GM12878 (cell line): ENCODE measurements at regions not wholly inside any gene's neighbourhood (a gene's known extent, or its start where the extent isn't known, plus 50 kb on each side); places are given as distances from the start of the nearest gene placed in this dataset.

Experiments
- ATAC-seq: fragments of 200-7000 bp; cut with Tn5 transposase; 3 replicates; pipeline ENCODE4 v1.9.1; 2020; ENCODE audit warnings: mild to moderate bottlenecking, moderate library complexity
- BruUV-seq: library from RNA; stranded (reverse); fragments of 400-500 nt; replicated peaks from 2 replicates; lab custom pipeline; 2021; lab: Mats Ljungman, UMichigan
- CTCF ChIA-PET: fragments of 300-600 bp; sonication (Branson Sonifier 250); formaldehyde crosslinking; extraction: SDS; loops from one replicate; lab custom pipeline; 2021; ENCODE audit warnings: inconsistent platforms; lab: Yijun Ruan, JAX
- POLR2A ChIA-PET: fragments of 350-600 bp; formaldehyde crosslinking; extraction: SDS; loops from one replicate; lab custom pipeline; 2021; ENCODE audit warnings: inconsistent platforms; lab: Charles Lee
- RAD21 ChIA-PET: fragments of 300-600 bp; sonication (Branson Sonifier 250); formaldehyde crosslinking; loops from one replicate; lab custom pipeline; 2023; ENCODE audit warnings: antibody characterized with exemption; ENCODE audit not compliant: unreplicated experiment; lab: Charles Lee
- SMC1A ChIA-PET: fragments of 300-600 bp; sonication (Branson Sonifier 250); formaldehyde crosslinking; loops from one replicate; lab custom pipeline; 2023; ENCODE audit not compliant: unreplicated experiment, uncharacterized antibody; lab: Charles Lee
- DNase-seq: peaks from one replicate; pipeline ENCODE4 v3.0.0-alpha.2; 2011; ENCODE audit warnings: low read depth, low spot score
- FAIRE-seq: peaks from 3 replicates; lab custom pipeline; 2011; peaks lifted over from hg19 to GRCh38; lab: Jason Lieb, UNC
- H2AFZ ChIP-seq: 2 replicates; pipeline ENCODE4 v1.6.0; 2011; ENCODE audit warnings: low read depth, low read length, control low read depth; ENCODE audit not compliant: control insufficient read depth
- H3K27ac ChIP-seq: 2 replicates; pipeline ENCODE4 v1.5.1; 2011; ENCODE audit warnings: control low read depth; ENCODE audit not compliant: control insufficient read depth, insufficient read depth
- H3K27me3 ChIP-seq, 2 experiments: replicated peaks in 1 of 2; 2 replicates each; pipeline versions ENCODE4 v1.6.0 to v1.6.1; 2011; ENCODE audit warnings: low read length in 1 of 2; ENCODE audit not compliant: control insufficient read depth in 2 of 2, insufficient read depth in 2 of 2
- H3K36me3 ChIP-seq, 2 experiments: 2 replicates each; pipeline ENCODE4 v1.5.1; 2011; ENCODE audit warnings: low read length in 1 of 2; ENCODE audit not compliant: control insufficient read depth in 2 of 2, insufficient read depth in 2 of 2
- H3K4me1 ChIP-seq: 2 replicates; pipeline ENCODE4 v1.6.1; 2011; ENCODE audit warnings: mild to moderate bottlenecking, low read length, moderate library complexity, mixed read lengths; ENCODE audit not compliant: control insufficient read depth, insufficient read depth
- H3K4me2 ChIP-seq: 2 replicates; pipeline ENCODE4 v1.6.0; 2011; ENCODE audit warnings: control low read depth; ENCODE audit not compliant: control insufficient read depth, insufficient read depth
- H3K4me3 ChIP-seq: fragments of 200-600 bp; sonication (generic); 2 replicates; pipeline ENCODE4 v1.5.1; 2016
- H3K79me2 ChIP-seq: 2 replicates; pipeline ENCODE4 v1.6.0; 2011; ENCODE audit warnings: low read length; ENCODE audit not compliant: control insufficient read depth, insufficient read depth
- H3K9ac ChIP-seq: 2 replicates; pipeline ENCODE4 v1.8.0; 2011; ENCODE audit warnings: low read length, control low read depth, mixed read lengths; ENCODE audit not compliant: control insufficient read depth, insufficient read depth
- H3K9me3 ChIP-seq: replicated peaks from 3 replicates; pipeline ENCODE4 v1.5.1; 2011; ENCODE audit warnings: mild to moderate bottlenecking, low read length; ENCODE audit not compliant: control insufficient read depth, insufficient read depth
- H4K20me1 ChIP-seq: 2 replicates; pipeline ENCODE4 v1.6.0; 2011; ENCODE audit not compliant: control insufficient read depth, insufficient read depth
- NR2C2 ChIP-seq: IDR thresholded peaks from 2 replicates; pipeline ENCODE4 v1.6.1; 2011; ENCODE audit warnings: borderline replicate concordance, low read depth; ENCODE audit not compliant: control insufficient read depth, insufficient read length
- PAX5 ChIP-seq: IDR thresholded peaks from 2 replicates; pipeline ENCODE4 v1.6.1; 2011; ENCODE audit warnings: low read depth, low read length, borderline replicate concordance
- POLR2AphosphoS2 ChIP-seq: IDR thresholded peaks from 2 replicates; pipeline ENCODE4 v1.6.1; 2011; ENCODE audit warnings: low read depth, mild to moderate bottlenecking, low read length, improper control_type of control experiment, moderate library complexity
- TCF3 ChIP-seq: IDR thresholded peaks from 2 replicates; pipeline ENCODE4 v1.6.1; 2012; ENCODE audit warnings: low read depth, mild to moderate bottlenecking, low read length, borderline replicate concordance; ENCODE audit not compliant: insufficient read depth
- WGBS: methylation state at CpG from one replicate; pipeline ENCODE4 v1.1.6; 2016; ENCODE audit warnings: low lambda C conversion rate; ENCODE audit not compliant: insufficient replicate concordance, insufficient coverage; ENCODE audit errors: missing lambda C conversion rate; 5-methylcytosine and 5-hydroxymethylcytosine counted together
- in situ Hi-C: fragments of 300-500 bp; cut with MboI; formaldehyde crosslinking; loops from 9 replicates; pipeline ENCODE4 v1.14.3; 2018; ENCODE audit warnings: mixed read lengths
- intact Hi-C: fragments of 100-400 bp; cut with micrococcal nuclease; formaldehyde crosslinking; loops from one replicate; pipeline ENCODE4 v1.14.2; 2022; ENCODE audit not compliant: unreplicated experiment
- TF ChIP-seq, protein P1 (sequence below): IDR thresholded peaks from 2 replicates; pipeline ENCODE4 v1.6.1; 2011; ENCODE audit warnings: borderline replicate concordance, low read depth, mild to moderate bottlenecking, moderate library complexity, mixed read lengths, low read length; ENCODE audit not compliant: insufficient read depth; ENCODE audit errors: extremely low read length
- TF ChIP-seq, protein P2 (sequence below): fragments of 450-650 bp; formaldehyde crosslinking; IDR thresholded peaks from 2 replicates; pipeline ENCODE4 v1.5.0; 2022; ENCODE audit warnings: mild to moderate bottlenecking, missing genetic modification characterization

DNA sequence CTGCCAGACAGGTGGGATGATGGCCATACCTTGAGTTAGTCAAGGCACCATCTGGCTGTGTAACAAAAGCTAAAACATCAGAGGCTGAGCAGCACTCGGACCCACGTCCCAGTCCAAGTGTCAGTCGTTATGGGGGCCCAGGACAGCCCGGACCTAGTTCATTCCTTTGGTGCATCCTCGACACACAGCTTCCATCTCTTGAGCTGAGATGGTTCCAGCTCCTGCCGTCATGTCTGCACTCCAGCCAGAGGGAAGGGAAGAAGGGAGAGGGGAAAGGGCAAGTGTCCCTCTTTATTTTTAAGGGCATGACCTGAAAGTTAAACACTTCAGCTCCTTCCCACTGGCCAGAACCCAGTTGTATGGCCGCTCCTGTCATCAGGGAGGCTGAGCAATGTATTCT is 218.0 kb downstream of the SEC14L1 start:
- FAIRE-seq (no peak), DNase-seq (no peak), ATAC-seq (no peak)
- Histone ChIP-seq H3K4me1 (peaks cover 2% of the 10 kb centered on the region; the same call in 1 of the 2 replicates), H2AFZ (no peak overlapping the region), H4K20me1 (peaks cover 5% of the 10 kb centered on the region), H3K36me3 (peaks cover 0 to 8% of the 10 kb centered on the region in 2 experiments; a peak in 3 of 4 replicates), H3K79me2 (peaks cover 8% of the 10 kb centered on the region), H3K9me3 (no peaks in the 10 kb centered on the region), H3K27ac (no peak overlapping the region), H3K27me3 (no peaks in the 10 kb centered on the region), H3K9ac (no peak overlapping the region), H3K4me2 (no peak overlapping the region), H3K4me3 (no peak overlapping the region)
- intact Hi-C loops (no loop called here), in situ Hi-C loops (no loop called here)
- TF ChIP-seq TCF3 (no peak), POLR2AphosphoS2 (no peak), NR2C2 (no peak), PAX5 (no peak)
- TF ChIP-seq, protein P1, sequence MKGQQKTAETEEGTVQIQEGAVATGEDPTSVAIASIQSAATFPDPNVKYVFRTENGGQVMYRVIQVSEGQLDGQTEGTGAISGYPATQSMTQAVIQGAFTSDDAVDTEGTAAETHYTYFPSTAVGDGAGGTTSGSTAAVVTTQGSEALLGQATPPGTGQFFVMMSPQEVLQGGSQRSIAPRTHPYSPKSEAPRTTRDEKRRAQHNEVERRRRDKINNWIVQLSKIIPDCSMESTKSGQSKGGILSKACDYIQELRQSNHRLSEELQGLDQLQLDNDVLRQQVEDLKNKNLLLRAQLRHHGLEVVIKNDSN = no peak
- TF ChIP-seq, protein P2, sequence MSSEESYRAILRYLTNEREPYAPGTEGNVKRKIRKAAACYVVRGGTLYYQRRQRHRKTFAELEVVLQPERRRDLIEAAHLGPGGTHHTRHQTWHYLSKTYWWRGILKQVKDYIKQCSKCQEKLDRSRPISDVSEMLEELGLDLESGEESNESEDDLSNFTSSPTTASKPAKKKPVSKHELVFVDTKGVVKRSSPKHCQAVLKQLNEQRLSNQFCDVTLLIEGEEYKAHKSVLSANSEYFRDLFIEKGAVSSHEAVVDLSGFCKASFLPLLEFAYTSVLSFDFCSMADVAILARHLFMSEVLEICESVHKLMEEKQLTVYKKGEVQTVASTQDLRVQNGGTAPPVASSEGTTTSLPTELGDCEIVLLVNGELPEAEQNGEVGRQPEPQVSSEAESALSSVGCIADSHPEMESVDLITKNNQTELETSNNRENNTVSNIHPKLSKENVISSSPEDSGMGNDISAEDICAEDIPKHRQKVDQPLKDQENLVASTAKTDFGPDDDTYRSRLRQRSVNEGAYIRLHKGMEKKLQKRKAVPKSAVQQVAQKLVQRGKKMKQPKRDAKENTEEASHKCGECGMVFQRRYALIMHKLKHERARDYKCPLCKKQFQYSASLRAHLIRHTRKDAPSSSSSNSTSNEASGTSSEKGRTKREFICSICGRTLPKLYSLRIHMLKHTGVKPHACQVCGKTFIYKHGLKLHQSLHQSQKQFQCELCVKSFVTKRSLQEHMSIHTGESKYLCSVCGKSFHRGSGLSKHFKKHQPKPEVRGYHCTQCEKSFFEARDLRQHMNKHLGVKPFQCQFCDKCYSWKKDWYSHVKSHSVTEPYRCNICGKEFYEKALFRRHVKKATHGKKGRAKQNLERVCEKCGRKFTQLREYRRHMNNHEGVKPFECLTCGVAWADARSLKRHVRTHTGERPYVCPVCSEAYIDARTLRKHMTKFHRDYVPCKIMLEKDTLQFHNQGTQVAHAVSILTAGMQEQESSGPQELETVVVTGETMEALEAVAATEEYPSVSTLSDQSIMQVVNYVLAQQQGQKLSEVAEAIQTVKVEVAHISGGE (CRISPR knock-in tag) = no peak
- ChIA-PET CTCF (interaction anchor here (1.3 kb wide), 1 partner anchor 10 kb away, joined by 4 read pairs; no protein-coding TSS in a partner anchor), SMC1A (interaction anchor here (0.8 to 2.3 kb wide), 4 partner anchors 10 to 59 kb away, joined by 3 to 7 read pairs (median 3); no protein-coding TSS in a partner anchor), RAD21 (interaction anchor here (0.5 kb wide), 1 partner anchor 1831 kb away, joined by 3 read pairs; no protein-coding TSS in a partner anchor), POLR2A (no interaction called here)
- no TSS peak for BruUV-seq
- 80% methylated on average over 7 of the region's 7 CpGs for WGBS
